ENCODE measurements at regions not wholly inside any gene's neighbourhood (a gene's known extent, or its start where the extent isn't known, plus 50 kb on each side); places are given as distances from the start of the nearest gene placed in this dataset.
A peak's percentile ranks its signal among the peaks of the same experiment; 100 is the strongest.

DNA sequence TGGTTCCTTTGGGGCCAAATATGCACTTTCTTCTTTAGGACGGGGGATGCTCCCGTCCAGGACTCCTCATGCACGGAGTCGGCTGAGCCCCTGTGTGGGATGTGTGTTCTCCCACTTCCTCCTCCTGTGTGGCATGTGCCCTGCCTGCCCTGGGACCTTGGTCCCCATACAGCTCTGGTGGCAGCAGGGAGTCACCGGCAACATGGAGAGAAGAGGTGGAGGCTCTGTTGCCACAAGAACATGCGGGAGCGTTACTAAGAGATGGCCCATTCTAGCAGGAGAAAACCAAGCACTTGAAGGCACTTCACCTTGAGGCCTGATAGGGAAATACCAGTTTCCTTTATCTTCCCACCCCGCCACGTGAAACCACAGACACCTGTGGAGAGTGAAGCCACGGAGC, 98.0 kb downstream of the DDX1 start:
- no peak overlapping the region for H3K27ac ChIP-seq (ENCODE audit: extremely low read depth, low read depth, low read length)
- no peaks in the 10 kb centered on the region for H3K4me1 ChIP-seq (ENCODE audit: control insufficient read depth, insufficient read depth, low read length)
- no peaks in the 10 kb centered on the region for H3K9me3 ChIP-seq (ENCODE audit: control insufficient read depth, insufficient read depth, low read depth, low read length)
- H3K4me3 ChIP-seq (ENCODE audit: low read depth, low read length), result no peak overlapping the region
- ChIA-PET POLR2A (no interaction called here), CTCF (no interaction called here)
- TF ChIP-seq, protein P1, sequence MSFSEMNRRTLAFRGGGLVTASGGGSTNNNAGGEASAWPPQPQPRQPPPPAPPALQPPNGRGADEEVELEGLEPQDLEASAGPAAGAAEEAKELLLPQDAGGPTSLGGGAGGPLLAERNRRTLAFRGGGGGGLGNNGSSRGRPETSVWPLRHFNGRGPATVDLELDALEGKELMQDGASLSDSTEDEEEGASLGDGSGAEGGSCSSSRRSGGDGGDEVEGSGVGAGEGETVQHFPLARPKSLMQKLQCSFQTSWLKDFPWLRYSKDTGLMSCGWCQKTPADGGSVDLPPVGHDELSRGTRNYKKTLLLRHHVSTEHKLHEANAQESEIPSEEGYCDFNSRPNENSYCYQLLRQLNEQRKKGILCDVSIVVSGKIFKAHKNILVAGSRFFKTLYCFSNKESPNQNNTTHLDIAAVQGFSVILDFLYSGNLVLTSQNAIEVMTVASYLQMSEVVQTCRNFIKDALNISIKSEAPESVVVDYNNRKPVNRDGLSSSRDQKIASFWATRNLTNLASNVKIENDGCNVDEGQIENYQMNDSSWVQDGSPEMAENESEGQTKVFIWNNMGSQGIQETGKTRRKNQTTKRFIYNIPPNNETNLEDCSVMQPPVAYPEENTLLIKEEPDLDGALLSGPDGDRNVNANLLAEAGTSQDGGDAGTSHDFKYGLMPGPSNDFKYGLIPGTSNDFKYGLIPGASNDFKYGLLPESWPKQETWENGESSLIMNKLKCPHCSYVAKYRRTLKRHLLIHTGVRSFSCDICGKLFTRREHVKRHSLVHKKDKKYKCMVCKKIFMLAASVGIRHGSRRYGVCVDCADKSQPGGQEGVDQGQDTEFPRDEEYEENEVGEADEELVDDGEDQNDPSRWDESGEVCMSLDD (tag by site-specific recombination; IDR thresholded peaks at IDR 0.05), result no peak
- no peaks in the 10 kb centered on the region for H3K36me3 ChIP-seq (ENCODE audit: control insufficient read depth in 2 of 2, insufficient read depth in 1 of 2, low read length in 2 of 2)

DNA sequence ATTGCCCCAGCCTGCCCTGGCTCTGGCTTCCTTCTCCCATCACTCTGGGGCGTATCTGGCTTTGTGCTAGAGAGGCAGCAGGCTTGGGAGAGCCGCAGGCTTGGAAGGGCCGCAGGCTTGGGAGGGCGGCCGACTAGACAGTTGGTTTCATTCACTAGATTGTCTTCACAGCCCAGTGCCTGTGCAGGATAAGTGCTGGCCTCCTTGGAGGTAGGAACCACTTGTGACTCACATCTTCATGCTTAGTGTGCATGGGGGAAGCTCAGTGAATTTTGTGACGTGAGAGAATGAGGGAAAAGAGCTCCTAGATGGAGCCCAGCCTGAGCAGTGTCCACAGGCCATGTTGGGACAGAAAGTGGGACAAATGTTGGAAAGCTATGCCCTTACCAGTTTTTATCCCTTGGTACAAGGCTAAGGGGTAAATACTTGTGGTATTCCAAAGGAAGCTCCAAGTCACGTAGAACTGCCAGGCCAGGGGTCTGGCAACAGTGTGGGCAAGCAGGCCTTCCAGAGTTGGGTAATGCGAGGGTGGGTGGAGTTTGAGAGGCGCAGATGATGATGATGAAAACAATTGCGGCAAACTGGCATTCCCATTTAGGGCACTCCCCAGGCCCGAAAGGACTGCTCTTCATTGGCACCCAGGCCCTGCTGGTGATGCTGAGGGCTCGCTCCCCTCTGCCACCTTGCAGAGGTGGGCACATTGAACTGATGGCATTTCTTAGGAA, 100.1 kb downstream of the DDX1 start:
- ChIA-PET POLR2A (no interaction called here), CTCF (no interaction called here)
- H3K36me3 ChIP-seq (ENCODE audit: control insufficient read depth in 2 of 2, insufficient read depth in 1 of 2, low read length in 2 of 2), result no peaks in the 10 kb centered on the region
- no peaks in the 10 kb centered on the region for H3K9me3 ChIP-seq (ENCODE audit: control insufficient read depth, insufficient read depth, low read depth, low read length)
- H3K4me1 ChIP-seq (ENCODE audit: control insufficient read depth, insufficient read depth, low read length), result no peaks in the 10 kb centered on the region
- TF ChIP-seq ZNF133 (tag by site-specific recombination; IDR thresholded peaks at IDR 0.05) (0 out of 2 replicates have a peak, but pooled peaks have one; percentile 37), ZNF10 (tag by site-specific recombination; IDR thresholded peaks at IDR 0.05) (no peak)
- no peak overlapping the region for H3K27ac ChIP-seq (ENCODE audit: extremely low read depth, low read depth, low read length)
- H3K4me3 ChIP-seq (ENCODE audit: low read depth, low read length), result no peak overlapping the region

DNA sequence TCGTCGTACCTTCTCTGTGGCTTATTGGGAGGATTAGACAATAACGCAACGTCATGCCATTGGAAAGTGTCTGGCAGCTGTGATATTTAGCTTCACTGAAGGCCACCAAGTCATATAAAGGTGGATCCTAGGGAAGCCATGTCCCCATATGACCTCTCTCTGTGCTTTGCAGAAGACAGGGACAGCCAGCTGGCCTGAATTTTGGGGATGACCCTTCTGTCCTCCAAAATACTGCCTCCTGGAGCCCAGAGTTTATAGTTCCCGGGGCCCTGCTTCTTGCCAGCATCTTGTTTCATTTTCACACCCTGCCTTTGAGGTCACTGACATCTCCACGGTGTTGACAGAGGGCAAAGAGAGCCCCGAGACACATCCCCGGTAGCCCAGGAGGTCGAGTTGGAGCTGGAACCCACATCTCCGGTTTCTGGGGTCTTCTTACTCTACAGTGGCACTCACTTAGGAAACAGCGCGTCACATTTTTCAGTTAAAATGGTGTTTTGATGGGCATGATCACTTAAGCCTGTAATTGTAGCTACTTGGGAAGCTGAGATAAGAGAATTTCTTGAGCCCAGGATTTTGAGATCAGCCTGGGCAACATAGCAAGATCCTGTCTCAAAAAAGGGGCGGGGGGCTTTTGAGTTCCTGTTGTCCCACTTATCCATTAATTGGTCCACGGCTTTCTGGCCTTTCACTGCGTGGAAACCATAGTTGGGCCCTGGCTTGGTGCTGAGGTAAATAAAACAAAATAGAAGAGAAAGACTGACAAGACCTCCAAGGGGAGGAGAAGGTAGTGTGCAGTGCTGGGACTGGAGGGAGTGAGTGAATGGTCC, 101.1 kb downstream of the DDX1 start:
- H3K4me3 ChIP-seq (ENCODE audit: low read depth, low read length), result no peak overlapping the region
- CTCF ChIA-PET, result interaction anchor here (0.6 kb wide), 1 partner anchor 29 kb away, joined by 3 read pairs; no protein-coding TSS in a partner anchor
- POLR2A ChIA-PET, result no interaction called here
- no peak overlapping the region for H3K27ac ChIP-seq (ENCODE audit: extremely low read depth, low read depth, low read length)
- no peaks in the 10 kb centered on the region for H3K4me1 ChIP-seq (ENCODE audit: control insufficient read depth, insufficient read depth, low read length)
- H3K9me3 ChIP-seq (ENCODE audit: control insufficient read depth, insufficient read depth, low read depth, low read length), result no peaks in the 10 kb centered on the region
- H3K36me3 ChIP-seq (ENCODE audit: control insufficient read depth in 2 of 2, insufficient read depth in 1 of 2, low read length in 2 of 2), result no peaks in the 10 kb centered on the region
- TF ChIP-seq OVOL3 (tag by site-specific recombination; IDR thresholded peaks at IDR 0.05) (no peak), ZNF585B (tag by site-specific recombination; IDR thresholded peaks at IDR 0.05) (no peak), ZNF558 (tag by site-specific recombination; IDR thresholded peaks at IDR 0.05) (no peak), ZNF350 (tag by site-specific recombination; IDR thresholded peaks at IDR 0.05) (no peak), ZNF302 (tag by site-specific recombination; IDR thresholded peaks at IDR 0.05; ENCODE audit: low read depth) (no peak), ZNF140 (tag by site-specific recombination; IDR thresholded peaks at IDR 0.05) (no peak), ZNF221 (tag by site-specific recombination; IDR thresholded peaks at IDR 0.05; ENCODE audit: borderline replicate concordance) (no peak), ZNF544 (tag by site-specific recombination; IDR thresholded peaks at IDR 0.05) (no peak), ZNF10 (tag by site-specific recombination; IDR thresholded peaks at IDR 0.05) (no peak), KLF9 (tag by site-specific recombination; IDR thresholded peaks at IDR 0.05; ENCODE audit: low read depth) (no peak)
- TF ChIP-seq, protein P2, sequence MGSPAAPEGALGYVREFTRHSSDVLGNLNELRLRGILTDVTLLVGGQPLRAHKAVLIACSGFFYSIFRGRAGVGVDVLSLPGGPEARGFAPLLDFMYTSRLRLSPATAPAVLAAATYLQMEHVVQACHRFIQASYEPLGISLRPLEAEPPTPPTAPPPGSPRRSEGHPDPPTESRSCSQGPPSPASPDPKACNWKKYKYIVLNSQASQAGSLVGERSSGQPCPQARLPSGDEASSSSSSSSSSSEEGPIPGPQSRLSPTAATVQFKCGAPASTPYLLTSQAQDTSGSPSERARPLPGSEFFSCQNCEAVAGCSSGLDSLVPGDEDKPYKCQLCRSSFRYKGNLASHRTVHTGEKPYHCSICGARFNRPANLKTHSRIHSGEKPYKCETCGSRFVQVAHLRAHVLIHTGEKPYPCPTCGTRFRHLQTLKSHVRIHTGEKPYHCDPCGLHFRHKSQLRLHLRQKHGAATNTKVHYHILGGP (tag by site-specific recombination; IDR thresholded peaks at IDR 0.05), result no peak
- TF ChIP-seq, protein P1 (tag by site-specific recombination; IDR thresholded peaks at IDR 0.05), result no peak
- TF ChIP-seq, protein P3, sequence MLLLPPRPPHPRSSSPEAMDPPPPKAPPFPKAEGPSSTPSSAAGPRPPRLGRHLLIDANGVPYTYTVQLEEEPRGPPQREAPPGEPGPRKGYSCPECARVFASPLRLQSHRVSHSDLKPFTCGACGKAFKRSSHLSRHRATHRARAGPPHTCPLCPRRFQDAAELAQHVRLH (tag by site-specific recombination; IDR thresholded peaks at IDR 0.05), result no peak
- TF ChIP-seq, protein P4, sequence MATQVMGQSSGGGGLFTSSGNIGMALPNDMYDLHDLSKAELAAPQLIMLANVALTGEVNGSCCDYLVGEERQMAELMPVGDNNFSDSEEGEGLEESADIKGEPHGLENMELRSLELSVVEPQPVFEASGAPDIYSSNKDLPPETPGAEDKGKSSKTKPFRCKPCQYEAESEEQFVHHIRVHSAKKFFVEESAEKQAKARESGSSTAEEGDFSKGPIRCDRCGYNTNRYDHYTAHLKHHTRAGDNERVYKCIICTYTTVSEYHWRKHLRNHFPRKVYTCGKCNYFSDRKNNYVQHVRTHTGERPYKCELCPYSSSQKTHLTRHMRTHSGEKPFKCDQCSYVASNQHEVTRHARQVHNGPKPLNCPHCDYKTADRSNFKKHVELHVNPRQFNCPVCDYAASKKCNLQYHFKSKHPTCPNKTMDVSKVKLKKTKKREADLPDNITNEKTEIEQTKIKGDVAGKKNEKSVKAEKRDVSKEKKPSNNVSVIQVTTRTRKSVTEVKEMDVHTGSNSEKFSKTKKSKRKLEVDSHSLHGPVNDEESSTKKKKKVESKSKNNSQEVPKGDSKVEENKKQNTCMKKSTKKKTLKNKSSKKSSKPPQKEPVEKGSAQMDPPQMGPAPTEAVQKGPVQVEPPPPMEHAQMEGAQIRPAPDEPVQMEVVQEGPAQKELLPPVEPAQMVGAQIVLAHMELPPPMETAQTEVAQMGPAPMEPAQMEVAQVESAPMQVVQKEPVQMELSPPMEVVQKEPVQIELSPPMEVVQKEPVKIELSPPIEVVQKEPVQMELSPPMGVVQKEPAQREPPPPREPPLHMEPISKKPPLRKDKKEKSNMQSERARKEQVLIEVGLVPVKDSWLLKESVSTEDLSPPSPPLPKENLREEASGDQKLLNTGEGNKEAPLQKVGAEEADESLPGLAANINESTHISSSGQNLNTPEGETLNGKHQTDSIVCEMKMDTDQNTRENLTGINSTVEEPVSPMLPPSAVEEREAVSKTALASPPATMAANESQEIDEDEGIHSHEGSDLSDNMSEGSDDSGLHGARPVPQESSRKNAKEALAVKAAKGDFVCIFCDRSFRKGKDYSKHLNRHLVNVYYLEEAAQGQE (tag by site-specific recombination; IDR thresholded peaks at IDR 0.05), result no peak
- TF ChIP-seq, protein P5, sequence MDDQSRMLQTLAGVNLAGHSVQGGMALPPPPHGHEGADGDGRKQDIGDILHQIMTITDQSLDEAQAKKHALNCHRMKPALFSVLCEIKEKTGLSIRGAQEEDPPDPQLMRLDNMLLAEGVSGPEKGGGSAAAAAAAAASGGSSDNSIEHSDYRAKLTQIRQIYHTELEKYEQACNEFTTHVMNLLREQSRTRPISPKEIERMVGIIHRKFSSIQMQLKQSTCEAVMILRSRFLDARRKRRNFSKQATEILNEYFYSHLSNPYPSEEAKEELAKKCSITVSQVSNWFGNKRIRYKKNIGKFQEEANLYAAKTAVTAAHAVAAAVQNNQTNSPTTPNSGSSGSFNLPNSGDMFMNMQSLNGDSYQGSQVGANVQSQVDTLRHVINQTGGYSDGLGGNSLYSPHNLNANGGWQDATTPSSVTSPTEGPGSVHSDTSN (CRISPR knock-in tag; IDR thresholded peaks at IDR 0.05), result no peak
